Endodermal cell (in vitro differentiated cells): ENCODE measurements at regions not wholly inside any gene's neighbourhood (a gene's known extent, or its start where the extent isn't known, plus 50 kb on each side); places are given as distances from the start of the nearest gene placed in this dataset.

Source experiments
- DNase-seq: peaks from one replicate; pipeline ENCODE4 v3.0.0-alpha.2; 2017
- H3K27ac ChIP-seq: 2 replicates; pipeline ENCODE4 v1.5.1; 2013; ENCODE audit warnings: mild to moderate bottlenecking, low read depth, low read length, moderate library complexity
- H3K27me3 ChIP-seq: 2 replicates; pipeline ENCODE4 v1.6.1; 2013; ENCODE audit warnings: mild to moderate bottlenecking, low read length, moderate library complexity; ENCODE audit not compliant: insufficient read depth, control insufficient read depth, poor library complexity, severe bottlenecking
- H3K36me3 ChIP-seq: 2 replicates; pipeline ENCODE4 v1.7.0; 2013; ENCODE audit warnings: mild to moderate bottlenecking, low read length, moderate library complexity; ENCODE audit not compliant: control insufficient read depth, insufficient read depth
- H3K4me1 ChIP-seq: one replicate; pipeline ENCODE4 v1.7.0; 2013; ENCODE audit warnings: low read length; ENCODE audit not compliant: control insufficient read depth, insufficient read depth
- H3K4me3 ChIP-seq: 2 replicates; pipeline ENCODE4 v1.5.1; 2013; ENCODE audit warnings: mild to moderate bottlenecking, low read length, moderate library complexity
- H3K9ac ChIP-seq: 2 replicates; pipeline ENCODE4 v1.6.1; 2013; ENCODE audit warnings: mild to moderate bottlenecking, low read length, moderate library complexity; ENCODE audit not compliant: poor library complexity, severe bottlenecking; ENCODE audit errors: extremely low read depth
- H3K9me3 ChIP-seq: 2 replicates; pipeline ENCODE4 v1.6.1; 2013; ENCODE audit warnings: mild to moderate bottlenecking, low read length, moderate library complexity; ENCODE audit not compliant: control insufficient read depth
- H3K27ac Mint-ChIP-seq: 2 replicates; pipeline ENCODE4 v1.8.0; 2020; ENCODE audit warnings: mixed read lengths
- H3K27me3 Mint-ChIP-seq: 2 replicates; pipeline ENCODE4 v1.8.0; 2021; ENCODE audit warnings: mild to moderate bottlenecking, mixed read lengths; ENCODE audit not compliant: insufficient read depth
- H3K36me3 Mint-ChIP-seq: 2 replicates; pipeline ENCODE4 v1.8.0; 2020; ENCODE audit warnings: low read depth, mixed read lengths
- H3K4me1 Mint-ChIP-seq: 2 replicates; pipeline ENCODE4 v1.8.0; 2020; ENCODE audit warnings: mixed read lengths
- H3K4me3 Mint-ChIP-seq: 2 replicates; pipeline ENCODE4 v1.8.0; 2020; ENCODE audit warnings: mild to moderate bottlenecking, moderate library complexity, mixed read lengths
- H3K9me3 Mint-ChIP-seq: 2 replicates; pipeline ENCODE4 v1.8.0; 2020; ENCODE audit warnings: mild to moderate bottlenecking, mixed read lengths
- CTCF ChIP-seq: fragments of 200-600 bp; sonication (generic); conservative IDR thresholded peaks from 2 replicates; pipeline ENCODE4 v1.5.0; 2021; ENCODE audit warnings: antibody characterized with exemption, mild to moderate bottlenecking
- WGBS, 2 experiments: methylation state at CpG; one replicate each; pipeline versions ENCODE4 v1.1.5 to v1.1.7; 2013; ENCODE audit warnings: missing lambda C conversion rate in 2 of 2, mixed read lengths in 1 of 2; ENCODE audit not compliant: insufficient coverage in 1 of 2, insufficient read length in 1 of 2; 5-methylcytosine and 5-hydroxymethylcytosine counted together

- H3K9ac ChIP-seq: no peak overlapping the region
- Mint-ChIP-seq H3K27me3 (no peaks in the 10 kb centered on the region), H3K4me3 (no peak overlapping the region), H3K4me1 (no peaks in the 10 kb centered on the region), H3K27ac (no peak overlapping the region), H3K9me3 (no peaks in the 10 kb centered on the region), H3K36me3 (no peaks in the 10 kb centered on the region)
- WGBS, 2 experiments: 92 to 96% methylated on average over 5 of the region's 5 CpGs
- no peaks in the 10 kb centered on the region for H3K27me3 ChIP-seq
- no peaks in the 10 kb centered on the region for H3K36me3 ChIP-seq
- H3K27ac ChIP-seq: no peak overlapping the region
- H3K9me3 ChIP-seq: no peaks in the 10 kb centered on the region
- TF ChIP-seq CTCF: no peak
- no peaks in the 10 kb centered on the region for H3K4me1 ChIP-seq
- DNase-seq: no peak
- H3K4me3 ChIP-seq: no peak overlapping the region
These were observed 409.2 kb downstream of the NKX6-1 start for GRCh38 chr4:84089652-84090437.

GRCh38 chr4:84085986-84086385, 413.1 kb downstream of the NKX6-1 start:
- Mint-ChIP-seq H3K36me3 (no peaks in the 10 kb centered on the region), H3K4me1 (no peaks in the 10 kb centered on the region), H3K4me3 (no peak overlapping the region), H3K27ac (no peak overlapping the region), H3K27me3 (no peaks in the 10 kb centered on the region), H3K9me3 (no peaks in the 10 kb centered on the region)
- 89 to 100% methylated on average over 1 to 4 of the region's 4 CpGs for WGBS, 2 experiments
- no peak overlapping the region for H3K27ac ChIP-seq
- DNase-seq: no peak
- no peak for TF ChIP-seq CTCF
- H3K4me3 ChIP-seq: no peak overlapping the region
- H3K27me3 ChIP-seq: no peaks in the 10 kb centered on the region
- H3K9ac ChIP-seq: no peak overlapping the region
- H3K9me3 ChIP-seq: no peaks in the 10 kb centered on the region
- H3K4me1 ChIP-seq: no peaks in the 10 kb centered on the region
- H3K36me3 ChIP-seq: no peaks in the 10 kb centered on the region

- no peak for TF ChIP-seq CTCF
- no peak overlapping the region for H3K27ac ChIP-seq
- whole genome bisulfite sequencing, 2 experiments: 72 to 76% methylated on average over 9 to 11 of the region's 11 CpGs
- no peaks in the 10 kb centered on the region for H3K4me1 ChIP-seq
- DNase-seq: no peak
- H3K4me1 Mint-ChIP-seq: no peaks in the 10 kb centered on the region
- no peak overlapping the region for H3K9ac ChIP-seq
- no peak overlapping the region for H3K4me3 Mint-ChIP-seq
- H3K9me3 Mint-ChIP-seq: no peaks in the 10 kb centered on the region
- H3K4me3 ChIP-seq: no peak overlapping the region
- H3K36me3 ChIP-seq: no peaks in the 10 kb centered on the region
- no peak overlapping the region for H3K27ac Mint-ChIP-seq
- H3K36me3 Mint-ChIP-seq: no peaks in the 10 kb centered on the region
- no peaks in the 10 kb centered on the region for H3K9me3 ChIP-seq
- no peaks in the 10 kb centered on the region for H3K27me3 Mint-ChIP-seq
- no peaks in the 10 kb centered on the region for H3K27me3 ChIP-seq
These were observed 428.8 kb downstream of the NKX6-1 start for GRCh38 chr4:84070289-84070688.
